HepG2 (cell line): ENCODE measurements at regions not wholly inside any gene's neighbourhood (a gene's known extent, or its start where the extent isn't known, plus 50 kb on each side); places are given as distances from the start of the nearest gene placed in this dataset.
"Not testable (repeated sequence)": the region's sequence is repeated elsewhere in the genome, so short reads cannot be mapped to it uniquely, and the experiment has no call there.

Source experiments
- ATAC-seq: fragments of 200-7000 bp; cut with Tn5 transposase; 3 replicates; pipeline ENCODE4 v1.9.1; 2020; ENCODE audit warnings: mild to moderate bottlenecking, moderate library complexity
- BruUV-seq: library from RNA; stranded (reverse); fragments of 400-500 nt; replicated peaks from 2 replicates; lab custom pipeline; 2021; lab: Mats Ljungman, UMichigan
- CTCF ChIA-PET: fragments of 300-600 bp; formaldehyde crosslinking; extraction: SDS; loops from one replicate; lab custom pipeline; 2021; ENCODE audit warnings: low total read pairs, inconsistent platforms, low intra/inter-chr PET ratio; lab: Yijun Ruan, JAX
- POLR2A ChIA-PET: fragments of 350-600 bp; sonication (Branson Sonifier 250); formaldehyde crosslinking; loops from one replicate; lab custom pipeline; 2020; ENCODE audit warnings: antibody characterized with exemption, inconsistent platforms; lab: Yijun Ruan, JAX
- DNase-seq: peaks from one replicate; pipeline ENCODE4 v3.0.0-alpha.2; 2015; ENCODE audit warnings: low spot score
- FAIRE-seq: peaks from 3 replicates; lab custom pipeline; 2011; peaks lifted over from hg19 to GRCh38; lab: Jason Lieb, UNC
- H2AFZ ChIP-seq: one replicate; pipeline ENCODE4 v1.6.1; 2011; ENCODE audit warnings: low read length, inconsistent platforms
- H3K27ac ChIP-seq: fragments of 300-600 bp; 3 replicates; pipeline ENCODE4 v1.8.0; 2011; ENCODE audit warnings: mixed run types, mild to moderate bottlenecking, mixed read lengths, low read length, inconsistent platforms; ENCODE audit not compliant: insufficient read depth; ENCODE audit errors: extremely low read length
- H3K27me3 ChIP-seq, 2 experiments: fragments of 200-600 bp in 1 of 2; 2 replicates in 1 of 2; 3 replicates in 1 of 2; pipeline versions ENCODE4 v1.6.0 to v1.8.0; 2011; ENCODE audit warnings: low read length in 2 of 2, mild to moderate bottlenecking in 2 of 2, moderate library complexity in 2 of 2, inconsistent platforms in 1 of 2; ENCODE audit not compliant: insufficient read depth in 2 of 2, control insufficient read depth in 1 of 2
- H3K36me3 ChIP-seq, 2 experiments: fragments of 200-600 bp in 1 of 2; replicated peaks in 1 of 2; 2 replicates in 1 of 2; 3 replicates in 1 of 2; pipeline versions ENCODE4 v1.5.1 to v1.8.0; 2011; ENCODE audit warnings: low read length in 2 of 2, inconsistent platforms in 1 of 2; ENCODE audit not compliant: insufficient read depth in 2 of 2, control insufficient read depth in 1 of 2
- H3K4me1 ChIP-seq: 2 replicates; pipeline ENCODE4 v1.5.1; 2012; ENCODE audit warnings: low read length, inconsistent platforms; ENCODE audit not compliant: insufficient read depth
- H3K4me2 ChIP-seq: 2 replicates; pipeline ENCODE4 v1.6.0; 2011; ENCODE audit warnings: low read depth, low read length, inconsistent platforms
- H3K4me3 ChIP-seq, 3 experiments: fragments of 200-600 bp in 1 of 3; sonication (generic), shearing (Covaris generic) in 1 of 3; replicated peaks in 1 of 3; 2 replicates each; pipeline ENCODE4 v1.5.1; 2011 to 2016; ENCODE audit warnings: low read length in 3 of 3, inconsistent platforms in 2 of 3, low read depth in 2 of 3, mild to moderate bottlenecking in 2 of 3, control low read depth in 1 of 3, mixed read lengths in 1 of 3; ENCODE audit not compliant: insufficient read depth in 1 of 3
- H3K79me2 ChIP-seq: one replicate; pipeline ENCODE4 v1.6.1; 2011; ENCODE audit warnings: low read length, inconsistent platforms; ENCODE audit not compliant: insufficient read depth
- H3K9ac ChIP-seq: 2 replicates; pipeline ENCODE4 v1.6.0; 2011; ENCODE audit warnings: mild to moderate bottlenecking, low read depth, low read length, inconsistent platforms; ENCODE audit not compliant: insufficient read depth
- H3K9me3 ChIP-seq: 2 replicates; pipeline ENCODE4 v1.5.1; 2012; ENCODE audit warnings: mild to moderate bottlenecking, low read length
- H4K20me1 ChIP-seq: 2 replicates; pipeline ENCODE4 v1.6.0; 2011; ENCODE audit warnings: inconsistent platforms, mild to moderate bottlenecking, low read length, moderate library complexity; ENCODE audit not compliant: insufficient read depth
- U2AF2 ChIP-seq: fragments of 200-400 bp; formaldehyde crosslinking; IDR thresholded peaks from 2 replicates; pipeline ENCODE4 v1.6.1; 2017; ENCODE audit warnings: low read depth, mild to moderate bottlenecking, low read length
- XRCC5 ChIP-seq: fragments of 200-400 bp; formaldehyde crosslinking; optimal IDR thresholded peaks from 2 replicates; pipeline ENCODE3; 2017; ENCODE audit warnings: mild to moderate bottlenecking, low read length
- ZNF570 ChIP-seq: sonication (generic); formaldehyde crosslinking; IDR thresholded peaks from 2 replicates; pipeline ENCODE4 v1.4.0; 2020; ENCODE audit warnings: mild to moderate bottlenecking, missing genetic modification reagents, borderline replicate concordance
- ZSCAN20 ChIP-seq: sonication (generic); formaldehyde crosslinking; IDR thresholded peaks from 2 replicates; pipeline ENCODE4 v1.4.0; 2020; ENCODE audit warnings: missing genetic modification reagents, mild to moderate bottlenecking, borderline replicate concordance
- WGBS: methylation state at CpG from one replicate; pipeline ENCODE4 v1.1.6; 2017; ENCODE audit warnings: low lambda C conversion rate; 5-methylcytosine and 5-hydroxymethylcytosine counted together
- in situ Hi-C: cut with HindIII; loops from 2 replicates; pipeline ENCODE4 v1.10.0; 2017; ENCODE audit warnings: low pct_unique_long_range_greater_than_20kb; ENCODE audit not compliant: extremely low pct_ligation_motif_present
- intact Hi-C: fragments of 100-400 bp; cut with micrococcal nuclease; formaldehyde crosslinking; loops from one replicate; pipeline ENCODE4 v1.10.0; 2022; ENCODE audit not compliant: unreplicated experiment

DNA sequence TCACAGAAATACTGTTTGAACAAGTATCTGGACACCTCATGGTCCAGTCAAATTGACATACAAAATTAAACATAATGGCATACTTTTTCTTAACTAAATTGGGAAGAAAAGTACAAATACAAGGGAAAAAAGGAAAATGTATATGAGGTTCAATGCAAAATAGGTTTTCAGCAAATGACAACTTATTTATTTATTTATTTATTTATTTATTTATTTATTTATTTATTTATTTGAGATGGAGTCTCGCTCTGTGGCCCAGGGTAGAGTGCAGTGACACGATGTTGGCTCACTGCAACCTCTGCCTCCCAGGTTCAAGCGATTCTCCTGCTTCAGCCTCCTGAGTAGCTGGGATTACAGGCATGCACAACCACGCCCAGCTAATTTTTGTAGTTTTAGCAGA is 424.9 kb upstream of the AKR1E2 start:
- H3K27me3 ChIP-seq, DNase-seq, H3K4me2 ChIP-seq, BruUV-seq, intact Hi-C loops, H2AFZ ChIP-seq, H3K27ac ChIP-seq, ATAC-seq, H3K9ac ChIP-seq, POLR2A ChIA-PET, H3K79me2 ChIP-seq, H3K4me1 ChIP-seq, H3K9me3 ChIP-seq, CTCF ChIA-PET, FAIRE-seq, H3K4me3 ChIP-seq, H4K20me1 ChIP-seq, H3K36me3 ChIP-seq, in situ Hi-C loops: not testable (repeated sequence)
- WGBS, result 8% methylated on average over 4 of the region's 4 CpGs

DNA sequence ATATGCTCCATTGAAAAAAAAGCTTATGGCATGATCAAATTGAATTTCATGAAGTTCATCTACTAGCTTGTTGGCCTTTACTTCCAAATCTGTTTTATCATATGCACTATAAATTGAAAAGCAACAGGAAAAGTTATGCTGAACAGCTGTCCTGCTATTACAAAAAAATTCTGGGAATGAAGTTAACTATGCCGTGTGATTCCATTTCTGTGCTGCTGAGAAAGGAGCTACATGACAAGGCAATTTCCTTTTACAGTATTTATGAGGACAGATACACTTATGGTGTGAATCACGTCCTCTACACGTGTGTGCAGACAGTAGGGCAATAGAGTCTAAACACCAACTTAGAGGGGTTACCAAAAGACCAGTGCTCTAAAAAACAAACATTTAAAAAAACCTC is 426.5 kb upstream of the AKR1E2 start:
- intact Hi-C loops, result no loop called here
- no peak overlapping the region for H3K4me3 ChIP-seq
- ChIA-PET POLR2A (no interaction called here), CTCF (no interaction called here)
- FAIRE-seq (no peak), DNase-seq (no peak), ATAC-seq (no peak)
- H3K4me1 ChIP-seq, result no peaks in the 10 kb centered on the region
- H3K36me3 ChIP-seq, result no peaks in the 10 kb centered on the region
- BruUV-seq, result no TSS peak
- 3% methylated on average over 3 of the region's 3 CpGs for WGBS
- no peak overlapping the region for H3K4me2 ChIP-seq
- H3K9me3 ChIP-seq, result no peaks in the 10 kb centered on the region
- H4K20me1 ChIP-seq, result no peaks in the 10 kb centered on the region
- no peaks in the 10 kb centered on the region for H3K79me2 ChIP-seq
- H3K27me3 ChIP-seq, result 0 out of 5 replicates have a peak, but pooled peaks cover 0 to 3% of the 10 kb centered on the region in 2 experiments
- no peak overlapping the region for H3K9ac ChIP-seq
- no peak overlapping the region for H3K27ac ChIP-seq
- TF ChIP-seq ZSCAN20 (CRISPR knock-in tag) (no peak), ZNF570 (CRISPR knock-in tag) (no peak)
- in situ Hi-C loops, result no loop called here
- H2AFZ ChIP-seq, result no peak overlapping the region

DNA sequence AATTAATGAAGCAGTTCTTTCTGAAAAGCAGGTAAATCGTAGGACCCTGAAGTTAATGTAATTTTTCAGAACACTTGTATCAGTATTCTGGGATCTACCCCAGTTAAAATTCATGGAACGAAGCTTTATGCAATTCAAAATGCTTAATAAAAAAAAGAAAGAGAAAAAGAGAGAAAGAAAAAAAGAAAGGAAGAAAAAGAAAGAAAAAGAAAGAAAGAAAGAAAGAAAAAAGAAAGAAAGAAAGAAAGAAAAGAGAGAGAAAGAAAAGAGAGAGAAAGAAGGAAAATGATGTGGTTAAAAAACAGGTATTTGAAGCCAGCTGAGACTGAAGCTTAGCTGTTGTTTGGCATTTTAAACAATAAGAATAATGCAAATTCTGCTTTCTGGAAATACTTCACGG is 427.4 kb upstream of the AKR1E2 start:
- FAIRE-seq (no peak), ATAC-seq (no peak), DNase-seq (no peak)
- Histone ChIP-seq H3K4me2 (no peak overlapping the region), H4K20me1 (no peaks in the 10 kb centered on the region), H3K4me1 (no peaks in the 10 kb centered on the region), H3K36me3 (no peaks in the 10 kb centered on the region), H3K27ac (no peak overlapping the region), H2AFZ (no peak overlapping the region), H3K9ac (no peak overlapping the region), H3K27me3 (0 out of 5 replicates have a peak, but pooled peaks cover 0 to 5% of the 10 kb centered on the region in 2 experiments), H3K4me3 (no peak overlapping the region), H3K9me3 (no peaks in the 10 kb centered on the region), H3K79me2 (no peaks in the 10 kb centered on the region)
- in situ Hi-C loops, result no loop called here
- ChIA-PET POLR2A (no interaction called here), CTCF (no interaction called here)
- intact Hi-C loops, result no loop called here
- no TSS peak for BruUV-seq
- TF ChIP-seq U2AF2, result 0 out of 2 replicates have a peak, but pooled peaks have one; percentile 38
- TF ChIP-seq XRCC5, result no peak
- 0% methylated on average over 3 of the region's 3 CpGs for WGBS
